KG1 (cell line): ENCODE measurements at regions not wholly inside any gene's neighbourhood (a gene's known extent, or its start where the extent isn't known, plus 50 kb on each side); places are given as distances from the start of the nearest gene placed in this dataset.
"Not testable (repeated sequence)": the region's sequence is repeated elsewhere in the genome, so short reads cannot be mapped to it uniquely, and the experiment has no call there.

Source experiments
- DNase-seq: peaks from one replicate; lab custom pipeline; 2025; lab: John Stamatoyannopoulos, UW

DNA sequence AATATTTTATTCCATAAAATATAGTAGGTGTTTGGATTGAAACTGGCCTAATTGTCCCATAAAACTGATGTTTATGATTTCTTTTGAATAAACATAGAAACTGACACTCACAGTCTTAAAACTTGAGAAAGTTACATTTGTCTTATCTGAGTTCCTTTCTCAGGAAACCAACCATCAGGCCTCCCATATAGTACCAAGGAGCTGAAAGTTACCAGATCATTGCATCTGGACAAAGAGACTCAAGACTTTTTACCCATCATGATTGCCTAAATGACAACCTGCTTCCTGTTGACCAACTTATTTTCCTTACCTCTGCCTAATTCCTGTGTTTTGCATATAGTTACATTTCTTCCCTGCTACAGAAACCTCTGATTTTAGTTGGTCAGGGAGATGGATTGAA lies 137.0 kb upstream of the XPO1 start:
- no peak for DNase-seq

DNA sequence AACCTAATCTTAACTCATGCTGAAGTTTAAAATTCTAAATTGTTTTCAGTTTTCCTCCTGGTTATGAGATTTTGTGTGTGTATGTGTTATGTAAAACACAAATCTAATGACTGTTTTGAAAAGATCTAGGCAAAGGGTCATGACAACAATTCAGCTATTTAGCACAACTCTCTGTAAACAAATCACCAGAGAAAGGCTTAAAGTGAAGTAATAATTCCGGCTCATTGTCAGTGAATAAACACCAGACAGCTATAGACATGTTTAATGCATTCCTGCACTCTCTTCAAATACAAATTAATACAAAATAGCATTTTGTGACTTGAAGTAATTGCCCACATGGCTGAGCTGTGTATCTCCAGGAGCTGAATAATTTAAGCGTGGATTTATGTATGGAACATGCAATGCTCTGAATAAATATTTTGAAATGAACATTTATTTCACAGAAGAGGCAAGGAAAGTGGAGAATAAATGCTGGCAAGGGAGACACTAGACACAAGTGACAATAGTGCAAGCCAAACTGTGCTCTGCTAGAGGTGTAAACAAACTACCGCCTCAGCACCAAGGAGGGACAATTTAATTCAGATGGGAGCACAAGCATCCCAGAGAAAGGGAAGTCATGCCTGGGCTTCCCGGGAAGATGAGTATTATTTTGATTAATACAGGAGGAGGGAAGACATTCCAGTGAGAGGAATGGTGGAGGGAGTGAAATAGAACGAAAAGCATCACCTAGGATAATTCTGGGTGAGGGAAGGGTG lies 133.6 kb upstream of the XPO1 start:
- no peak for DNase-seq

DNA sequence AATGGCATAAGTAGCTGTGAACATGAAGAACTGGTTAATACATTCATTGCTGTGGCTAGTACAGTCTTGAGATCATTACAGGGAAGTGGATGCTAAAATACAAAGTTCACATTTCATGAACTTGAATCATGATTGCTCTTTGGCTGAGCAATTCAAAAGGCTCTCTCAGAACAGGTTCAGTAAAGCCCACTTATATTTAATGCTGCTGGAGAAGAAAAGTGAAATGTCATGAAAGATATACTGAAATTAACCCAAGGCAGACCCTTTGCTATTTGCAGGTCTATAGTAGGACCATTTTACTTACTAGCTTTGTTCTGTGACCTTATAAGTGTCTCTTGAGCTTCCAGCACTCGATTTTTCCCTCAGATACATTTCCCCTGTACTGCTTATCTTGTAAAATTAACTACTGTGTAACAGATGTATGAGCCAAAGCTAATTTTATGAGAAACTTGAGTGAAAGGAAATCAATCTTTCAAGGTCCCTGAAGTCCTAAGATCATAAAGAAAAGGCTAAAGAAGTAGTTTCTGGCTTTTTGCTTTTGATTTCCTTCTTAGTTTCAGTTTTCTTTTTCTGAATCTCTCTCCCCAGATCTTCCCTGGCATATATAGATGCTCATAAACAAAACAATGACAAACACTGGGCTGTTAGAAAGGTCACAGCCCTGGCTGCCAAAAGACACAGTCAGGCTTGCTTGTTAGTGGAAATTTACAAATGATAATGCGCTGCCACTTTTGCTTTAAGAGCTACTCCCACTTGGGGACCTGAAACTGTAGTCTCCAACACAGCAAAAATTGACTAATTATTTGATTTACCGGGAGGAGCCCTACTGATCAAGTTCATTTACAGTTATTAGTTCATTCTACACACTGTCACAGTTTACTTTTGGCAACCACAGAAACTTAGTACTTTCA lies 132.7 kb upstream of the XPO1 start:
- DNase-seq = no peak

DNA sequence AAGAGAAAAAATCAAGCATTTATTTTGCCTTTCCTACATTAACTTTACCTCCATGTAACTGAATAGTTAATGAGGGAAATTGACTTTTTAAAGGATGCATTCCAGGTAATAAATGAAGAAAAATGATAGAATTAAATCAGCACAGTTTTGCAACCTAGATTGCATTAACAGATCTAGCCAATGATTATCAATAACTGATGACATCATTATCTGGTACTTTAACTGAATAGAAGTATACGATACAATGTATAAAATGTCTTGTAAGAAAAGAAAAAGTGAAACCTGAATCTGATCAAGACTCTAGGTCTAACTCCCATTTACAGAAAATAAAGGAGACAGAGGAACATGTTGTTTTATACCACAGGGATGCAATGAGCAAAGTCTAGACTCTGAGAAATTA lies 126.0 kb upstream of the XPO1 start:
- no peak for DNase-seq

DNA sequence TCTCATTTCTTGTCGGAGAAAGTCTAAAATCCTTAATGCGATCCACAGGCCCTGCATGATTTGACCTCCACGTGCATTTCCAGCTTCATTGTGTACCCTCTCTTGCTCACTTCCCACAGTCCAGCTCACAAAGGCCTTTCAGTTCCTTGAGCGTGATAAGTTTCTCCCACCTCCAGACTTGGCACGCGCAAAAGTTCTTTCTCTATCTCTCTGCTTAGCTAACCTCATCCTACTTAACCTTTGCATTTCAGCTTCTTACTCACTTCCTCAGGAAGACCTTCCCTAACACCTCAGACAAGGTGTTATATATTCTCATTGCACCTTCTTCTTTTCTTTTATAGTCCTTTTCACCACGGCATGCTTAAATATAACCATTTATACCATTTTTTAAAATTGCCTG lies 124.8 kb upstream of the XPO1 start:
- no peak for DNase-seq

DNA sequence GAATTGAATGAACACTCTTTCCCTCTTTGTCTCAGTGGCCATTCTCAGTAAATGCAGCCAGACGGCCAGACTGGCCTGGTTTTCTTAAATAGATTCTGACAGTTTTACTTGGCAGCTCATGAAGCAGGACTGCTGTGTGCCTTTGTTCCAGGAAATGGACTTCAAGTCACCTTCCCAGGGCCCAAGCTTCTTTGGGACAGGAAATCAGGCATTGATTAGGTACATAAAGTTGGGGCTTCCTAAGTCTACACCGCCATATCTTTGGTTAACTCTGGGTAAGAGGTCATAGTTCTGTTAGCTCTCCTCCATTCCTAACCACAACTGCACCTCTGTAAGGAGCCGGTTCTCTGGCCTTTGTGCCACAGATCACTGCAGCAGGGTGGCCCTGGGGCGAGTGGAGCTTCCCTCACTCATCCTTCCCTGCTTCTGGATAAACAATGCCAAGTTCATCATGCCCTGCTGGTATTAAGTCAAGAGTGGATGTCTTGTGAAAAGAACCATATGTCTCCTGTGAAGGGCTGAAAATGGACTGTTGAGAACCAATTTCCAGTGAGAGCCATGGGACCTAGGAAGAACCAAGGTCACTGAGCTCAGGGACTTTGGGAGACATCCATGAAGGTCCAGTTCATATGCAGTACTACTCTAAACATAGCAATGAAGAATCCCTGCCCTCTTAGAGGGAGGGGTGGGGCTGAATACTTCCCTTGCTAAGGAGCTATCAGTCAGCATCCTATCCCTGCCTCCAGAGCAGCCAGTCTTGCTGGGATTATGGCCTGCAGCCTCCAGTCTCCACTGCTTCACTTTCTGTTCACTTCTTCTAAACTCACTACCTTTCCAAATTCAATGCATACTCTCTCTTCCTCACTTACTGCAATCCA lies 122.6 kb upstream of the XPO1 start:
- DNase-seq = no peak

DNA sequence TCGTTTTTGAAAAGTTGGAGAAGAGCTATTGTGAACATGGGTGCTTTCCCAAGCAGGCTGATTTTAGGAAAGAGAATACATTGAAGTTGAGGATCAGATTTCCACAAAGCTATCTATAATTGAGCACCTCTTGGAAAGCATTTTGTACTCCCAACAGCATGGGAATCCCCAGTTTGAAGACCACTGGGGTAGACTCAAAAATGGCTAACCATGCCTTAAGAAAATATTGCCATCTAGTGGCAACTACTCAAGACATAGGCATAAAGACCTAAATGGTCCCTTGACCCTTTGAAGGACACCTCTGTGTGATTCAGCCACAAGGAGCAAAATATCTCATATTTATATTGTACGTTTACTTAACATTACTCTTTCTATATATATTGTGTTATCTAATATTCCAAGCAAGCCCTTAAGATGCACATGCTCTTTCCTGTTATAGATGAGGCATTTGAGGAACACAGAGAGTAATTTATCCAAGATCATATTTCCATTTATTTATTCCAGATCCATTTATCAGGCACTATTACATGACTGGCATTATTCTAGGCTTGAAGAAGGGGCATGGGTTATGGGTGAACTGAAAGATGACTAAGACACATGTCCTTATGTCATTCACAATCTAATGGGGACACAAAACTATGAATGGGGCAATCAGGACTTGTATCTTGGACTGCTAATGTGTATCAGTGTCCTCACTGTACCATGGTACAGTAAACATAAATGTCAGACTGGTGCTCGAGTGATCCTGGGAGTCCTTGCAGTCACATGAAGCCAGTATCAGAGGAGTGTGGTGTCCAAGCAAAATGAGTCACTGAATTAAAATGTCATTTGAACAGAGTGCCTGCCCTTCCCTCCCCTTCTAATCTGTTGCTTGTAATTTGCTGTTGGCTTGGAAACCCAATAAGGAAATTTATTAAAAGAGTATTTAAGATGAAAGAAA lies 121.0 kb upstream of the XPO1 start:
- DNase-seq = peak; percentile 10

DNA sequence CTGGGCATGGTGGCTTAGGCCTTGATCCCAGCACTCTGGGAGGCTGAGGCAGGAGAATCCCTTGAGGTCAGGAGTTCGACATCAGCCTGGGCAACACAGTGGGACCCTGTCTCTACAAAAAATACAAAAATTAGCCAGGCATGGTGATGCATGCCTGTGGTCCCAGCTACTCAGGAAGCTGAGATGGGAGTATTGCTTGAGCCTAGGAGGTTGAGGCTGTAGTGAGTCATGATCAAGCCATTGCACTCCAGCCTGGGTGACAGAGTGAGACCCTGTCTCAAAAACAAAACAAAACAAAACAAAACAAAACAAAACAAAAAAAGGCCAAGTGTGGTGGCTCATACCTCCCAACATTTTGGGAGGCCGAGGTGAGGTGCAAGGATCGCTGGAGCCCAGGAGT lies 111.8 kb upstream of the XPO1 start:
- not testable (repeated sequence) for DNase-seq

DNA sequence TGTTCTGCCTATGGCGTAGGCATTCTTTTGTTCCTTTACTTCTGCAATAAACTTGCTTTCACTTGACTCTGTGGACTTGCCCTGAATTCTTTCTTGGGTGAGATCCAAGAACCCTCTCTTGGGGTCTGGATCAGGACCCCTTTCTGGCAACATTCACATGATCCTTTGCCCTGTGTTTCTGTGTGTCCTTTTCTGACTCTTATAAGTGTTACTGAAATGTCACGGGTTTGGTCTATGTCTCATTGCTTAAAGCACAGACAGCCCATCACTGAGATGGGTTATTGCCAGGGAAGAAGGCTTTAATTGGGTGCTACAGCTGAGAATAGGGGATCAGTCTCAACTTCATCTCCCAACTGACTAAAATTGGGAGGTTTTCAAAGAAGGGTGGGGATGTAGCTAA lies 110.9 kb upstream of the XPO1 start:
- no peak for DNase-seq

DNA sequence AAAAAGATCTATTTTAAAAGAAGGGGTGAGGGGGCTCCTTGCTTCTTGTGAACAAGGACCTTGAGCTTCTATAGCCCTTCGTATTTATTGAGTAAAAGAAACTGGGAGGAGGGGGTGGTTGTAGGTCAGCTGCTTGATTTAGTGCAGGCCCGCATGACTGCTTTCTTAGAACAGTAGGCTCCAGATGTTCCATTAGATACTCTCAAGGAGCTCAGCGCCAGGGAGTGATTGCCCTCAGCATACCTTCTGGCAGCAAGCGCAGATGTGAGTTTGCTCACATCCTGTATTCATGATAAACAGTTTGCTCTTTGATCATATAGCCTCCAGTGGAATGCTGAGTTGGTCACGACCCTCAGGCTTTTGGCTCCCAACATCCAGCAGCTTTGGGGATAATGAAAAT lies 108.9 kb upstream of the XPO1 start:
- DNase-seq = no peak

DNA sequence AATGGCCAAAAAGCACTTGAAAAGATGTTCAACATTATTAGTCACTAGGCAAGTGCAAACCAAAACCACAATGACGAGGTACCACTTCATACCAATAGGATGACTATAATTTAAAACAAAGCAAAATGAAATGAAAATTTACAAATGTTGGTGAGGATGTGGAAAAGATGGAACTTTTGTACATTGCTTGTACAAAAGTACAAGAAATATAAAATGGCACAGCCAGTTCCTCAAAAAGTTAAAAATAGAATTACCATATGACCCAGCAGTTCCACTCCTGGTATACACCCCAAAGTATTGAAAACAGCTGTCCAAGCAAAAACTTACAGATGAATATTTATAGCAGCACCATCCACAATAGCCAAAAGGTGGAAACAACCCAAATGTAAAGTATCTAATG lies 107.8 kb upstream of the XPO1 start:
- no peak for DNase-seq

DNA sequence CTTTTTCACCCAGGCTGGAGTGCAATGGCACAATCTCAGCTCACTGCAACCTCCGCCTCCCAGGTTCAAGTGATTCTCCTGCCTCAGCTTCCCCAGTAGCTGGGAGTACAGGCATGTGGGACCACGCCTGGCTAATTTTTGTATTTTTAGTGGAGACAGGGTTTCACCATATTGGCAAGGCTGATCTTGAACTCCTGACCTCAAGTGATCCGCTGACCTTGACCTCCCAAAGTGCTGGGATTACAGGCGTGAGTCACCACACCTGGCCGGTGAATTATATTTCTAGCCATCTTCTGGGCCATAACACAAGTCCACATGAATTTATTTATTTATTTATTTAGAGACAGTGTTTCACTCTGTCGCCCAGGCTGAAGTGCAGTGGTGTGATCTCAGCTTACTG lies 105.0 kb upstream of the XPO1 start:
- DNase-seq = not testable (repeated sequence)

DNA sequence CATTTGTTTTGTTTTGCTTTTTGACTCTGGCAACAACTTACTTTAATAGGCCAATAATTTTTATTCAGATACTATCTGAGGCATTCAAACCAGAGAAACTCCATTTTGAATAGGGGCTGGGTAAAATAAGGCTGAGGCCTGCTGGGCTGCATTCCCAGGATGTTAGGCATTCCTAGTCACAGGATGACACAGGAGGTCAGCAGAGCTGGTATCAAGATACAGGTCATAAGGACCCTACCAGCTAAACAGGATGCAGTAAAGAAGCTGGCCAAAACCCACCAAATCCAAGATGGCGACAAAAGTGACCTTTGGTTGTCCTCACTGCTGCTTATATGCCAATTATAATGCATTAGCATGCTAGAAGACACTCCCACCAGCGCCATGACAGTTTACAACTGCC lies 102.2 kb upstream of the XPO1 start:
- DNase-seq = no peak

DNA sequence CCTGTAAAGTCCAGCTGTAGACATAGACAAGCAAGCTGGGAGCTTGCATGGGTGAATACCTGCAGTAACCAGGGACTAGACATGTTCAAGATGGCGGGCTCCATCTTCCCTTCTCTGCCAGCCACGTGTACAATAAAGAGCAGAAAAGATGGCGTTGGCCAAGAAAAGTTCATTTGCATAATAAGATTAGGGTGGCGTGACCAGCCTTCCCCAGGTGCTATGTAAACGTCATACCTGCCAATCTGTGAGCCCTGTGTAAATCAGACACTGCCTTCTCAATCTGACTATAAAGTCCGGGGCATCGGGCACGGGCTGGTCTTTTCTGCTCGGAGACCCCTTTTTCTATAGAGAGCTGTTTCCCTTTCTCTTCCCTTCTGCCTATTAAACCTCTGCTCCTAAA lies 101.6 kb upstream of the XPO1 start:
- DNase-seq = no peak

DNA sequence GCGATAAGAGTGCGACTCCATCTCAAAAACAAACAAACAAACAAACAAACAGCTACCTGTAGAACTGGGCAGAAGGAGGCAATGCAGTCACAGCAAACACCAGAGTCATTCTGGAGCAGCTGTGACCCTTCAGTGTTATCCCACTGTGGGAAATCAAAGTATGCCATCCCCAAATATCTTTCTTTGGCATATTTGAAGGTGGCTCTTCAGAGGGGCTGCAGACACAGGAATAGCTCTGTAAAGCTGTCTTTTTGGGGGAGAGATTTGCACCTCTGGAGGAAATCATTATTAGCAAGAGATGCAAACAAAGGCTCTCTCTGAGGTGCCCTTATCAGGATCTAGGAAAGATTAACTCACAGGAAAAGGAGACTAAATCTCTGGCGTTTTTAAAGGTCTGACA lies 98.5 kb upstream of the XPO1 start:
- no peak for DNase-seq

DNA sequence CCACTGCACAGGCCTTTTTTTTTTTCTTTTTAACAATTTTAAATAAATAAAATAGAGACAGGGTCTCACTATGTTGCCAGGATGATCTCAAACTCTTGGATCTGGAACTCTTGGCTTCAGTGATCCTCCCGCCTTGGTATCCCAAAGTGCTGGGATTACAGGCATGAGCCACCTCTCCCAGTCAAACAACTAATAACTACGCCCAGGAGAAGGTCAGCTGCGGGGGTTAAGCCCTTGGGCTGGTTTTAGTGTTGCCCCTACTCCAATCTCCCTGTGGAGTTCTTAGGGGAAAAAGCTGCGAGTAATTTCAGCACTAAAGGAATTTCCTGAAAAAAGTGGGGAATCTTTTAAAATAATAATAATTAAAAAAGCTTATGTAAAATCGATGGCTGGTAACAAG lies 96.4 kb upstream of the XPO1 start:
- no peak for DNase-seq

DNA sequence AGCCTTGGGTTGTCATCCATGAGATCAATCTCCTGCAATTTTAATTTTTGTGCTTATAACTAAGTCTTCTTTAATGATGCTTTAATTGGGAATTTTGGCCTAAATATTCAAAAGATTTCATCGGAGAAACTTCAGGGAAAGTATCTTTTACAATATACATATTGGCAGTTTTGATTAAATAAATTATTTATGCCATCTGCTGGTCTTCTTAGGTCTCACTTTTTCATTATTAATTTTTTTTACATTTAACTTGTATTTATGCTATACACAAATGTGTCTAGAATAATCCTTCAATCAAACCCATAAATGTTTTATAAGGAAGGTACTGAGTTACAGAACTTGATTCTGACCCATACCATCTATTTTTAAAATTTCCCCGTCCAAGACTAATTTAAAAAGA lies 95.1 kb upstream of the XPO1 start:
- no peak for DNase-seq

DNA sequence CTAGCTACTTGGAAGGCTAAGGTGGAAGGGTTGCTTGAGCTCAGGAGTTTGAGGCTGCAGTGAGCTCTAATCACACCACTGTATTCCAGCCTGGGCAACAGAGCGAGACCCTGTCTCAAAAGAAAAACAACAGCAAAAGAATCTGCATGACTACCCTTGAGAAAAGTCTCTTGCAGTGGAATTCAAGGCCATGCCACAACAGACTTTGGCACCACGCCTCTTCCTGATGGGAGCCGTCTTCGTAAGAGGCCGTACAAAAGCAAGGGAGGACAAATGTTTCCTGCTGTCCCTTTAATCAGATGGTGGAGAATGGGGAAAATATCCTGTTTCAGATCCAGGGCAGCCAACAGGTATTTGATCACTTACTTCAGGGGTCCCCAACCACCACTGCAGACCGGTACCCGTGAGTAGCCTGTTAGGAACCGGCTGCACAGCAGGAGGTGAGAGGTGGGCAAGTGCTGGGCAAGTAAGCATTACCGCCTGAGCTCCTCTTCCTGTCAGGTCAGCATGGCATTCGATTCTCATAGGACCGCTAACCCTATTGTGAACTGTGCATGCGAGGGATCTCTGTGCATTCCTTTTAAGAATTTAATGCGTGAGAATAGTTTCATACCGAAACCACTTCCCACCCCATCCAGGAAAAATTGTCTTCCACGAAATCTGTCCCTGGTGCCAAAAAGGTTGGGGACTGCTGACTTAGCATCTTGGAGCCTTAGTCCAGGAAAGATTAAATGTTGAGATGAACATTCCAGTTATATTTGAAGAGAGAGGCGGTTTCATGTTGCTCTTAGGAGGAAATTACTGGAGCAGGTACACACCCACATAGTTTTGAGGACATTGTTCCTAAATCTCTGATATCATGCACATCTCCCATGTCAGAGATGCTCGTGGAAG lies 94.4 kb upstream of the XPO1 start:
- no peak for DNase-seq

DNA sequence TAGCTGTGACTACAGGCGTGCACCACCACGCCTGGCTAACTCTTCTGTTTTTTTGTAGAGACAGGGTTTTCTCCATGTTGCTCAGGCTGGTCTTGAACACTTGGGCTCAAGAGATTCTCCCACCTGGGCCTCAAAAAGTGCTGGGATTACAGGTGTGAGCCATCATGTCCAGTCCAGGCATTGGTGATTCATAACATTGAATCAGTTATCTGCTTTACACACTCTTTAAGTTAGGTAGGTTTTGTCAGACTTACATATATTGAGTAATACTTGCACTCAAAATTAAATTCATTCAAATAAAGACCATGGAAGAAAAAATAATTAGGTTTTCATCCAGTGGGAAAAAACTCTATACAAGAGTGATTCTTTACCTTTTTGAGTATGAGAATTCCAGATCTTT lies 93.2 kb upstream of the XPO1 start:
- no peak for DNase-seq

DNA sequence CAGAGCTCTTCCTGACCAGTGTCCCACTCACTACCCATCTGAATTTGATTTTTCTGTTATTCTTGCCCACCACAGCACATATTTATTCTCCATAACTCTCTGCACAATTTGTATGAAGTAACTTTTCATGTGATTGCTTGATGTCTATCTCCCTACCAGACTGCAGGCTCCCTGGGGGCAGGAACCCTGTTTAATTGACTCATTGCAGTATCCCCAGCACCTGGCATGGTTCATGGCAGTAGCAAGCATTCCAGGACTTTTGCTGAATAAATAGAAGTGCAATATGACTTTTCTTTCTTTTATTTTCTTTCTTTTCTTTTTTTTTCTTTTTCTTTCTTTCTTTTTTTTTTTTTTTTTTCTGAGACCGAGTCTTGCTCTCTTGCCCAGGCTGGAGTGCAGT lies 88.7 kb upstream of the XPO1 start:
- DNase-seq = no peak
